RWPE1 (cell line): ENCODE measurements at regions not wholly inside any gene's neighbourhood (a gene's known extent, or its start where the extent isn't known, plus 50 kb on each side); places are given as distances from the start of the nearest gene placed in this dataset.
"Not testable (repeated sequence)": the region's sequence is repeated elsewhere in the genome, so short reads cannot be mapped to it uniquely, and the experiment has no call there.

Experiments
- CTCF ChIA-PET: fragments of 350-600 bp; sonication (Branson Sonifier 250); formaldehyde crosslinking; extraction: SDS; loops from one replicate; lab custom pipeline; 2021; lab: Yijun Ruan, JAX
- POLR2A ChIA-PET: fragments of 400-600 bp; formaldehyde crosslinking; extraction: SDS; loops from one replicate; lab custom pipeline; 2020; ENCODE audit warnings: antibody characterized with exemption; ENCODE audit not compliant: low non-redundant PET; lab: Yijun Ruan, JAX
- DNase-seq: peaks from one replicate; pipeline ENCODE4 v3.0.0; 2012; ENCODE audit warnings: low spot score
- H3K27ac ChIP-seq: fragments of 450-650 bp; 2 replicates; pipeline ENCODE4 v1.5.1; 2017
- TF ChIP-seq, protein P1 (sequence below): fragments of 450-650 bp; conservative IDR thresholded peaks from 2 replicates; pipeline ENCODE4 v1.5.1; 2017; ENCODE audit warnings: low read depth, mild to moderate bottlenecking

DNA sequence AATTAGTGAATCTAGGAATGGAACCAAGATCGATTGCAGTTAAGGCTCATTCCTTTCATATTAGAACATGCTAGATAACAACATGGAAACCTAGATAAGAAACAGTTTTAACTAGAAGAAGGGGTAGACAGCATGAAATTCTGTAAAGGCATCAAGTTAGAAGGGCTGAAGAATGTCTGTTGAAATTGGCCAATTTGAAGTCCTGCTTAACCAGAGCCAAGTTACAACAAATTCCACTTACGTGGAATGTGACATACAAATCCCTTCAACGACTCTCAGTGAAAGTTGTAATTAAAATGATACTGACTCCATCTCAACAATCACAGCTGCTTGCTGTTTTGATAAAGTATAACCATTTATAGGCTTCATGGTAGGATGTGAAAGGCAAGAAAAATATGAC, 1065.7 kb downstream of the DNAJB9 start:
- ChIA-PET POLR2A (no interaction called here), CTCF (no interaction called here)
- DNase-seq, result no peak
- no peak overlapping the region for H3K27ac ChIP-seq
- TF ChIP-seq, protein P1, sequence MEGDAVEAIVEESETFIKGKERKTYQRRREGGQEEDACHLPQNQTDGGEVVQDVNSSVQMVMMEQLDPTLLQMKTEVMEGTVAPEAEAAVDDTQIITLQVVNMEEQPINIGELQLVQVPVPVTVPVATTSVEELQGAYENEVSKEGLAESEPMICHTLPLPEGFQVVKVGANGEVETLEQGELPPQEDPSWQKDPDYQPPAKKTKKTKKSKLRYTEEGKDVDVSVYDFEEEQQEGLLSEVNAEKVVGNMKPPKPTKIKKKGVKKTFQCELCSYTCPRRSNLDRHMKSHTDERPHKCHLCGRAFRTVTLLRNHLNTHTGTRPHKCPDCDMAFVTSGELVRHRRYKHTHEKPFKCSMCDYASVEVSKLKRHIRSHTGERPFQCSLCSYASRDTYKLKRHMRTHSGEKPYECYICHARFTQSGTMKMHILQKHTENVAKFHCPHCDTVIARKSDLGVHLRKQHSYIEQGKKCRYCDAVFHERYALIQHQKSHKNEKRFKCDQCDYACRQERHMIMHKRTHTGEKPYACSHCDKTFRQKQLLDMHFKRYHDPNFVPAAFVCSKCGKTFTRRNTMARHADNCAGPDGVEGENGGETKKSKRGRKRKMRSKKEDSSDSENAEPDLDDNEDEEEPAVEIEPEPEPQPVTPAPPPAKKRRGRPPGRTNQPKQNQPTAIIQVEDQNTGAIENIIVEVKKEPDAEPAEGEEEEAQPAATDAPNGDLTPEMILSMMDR, result no peak

DNA sequence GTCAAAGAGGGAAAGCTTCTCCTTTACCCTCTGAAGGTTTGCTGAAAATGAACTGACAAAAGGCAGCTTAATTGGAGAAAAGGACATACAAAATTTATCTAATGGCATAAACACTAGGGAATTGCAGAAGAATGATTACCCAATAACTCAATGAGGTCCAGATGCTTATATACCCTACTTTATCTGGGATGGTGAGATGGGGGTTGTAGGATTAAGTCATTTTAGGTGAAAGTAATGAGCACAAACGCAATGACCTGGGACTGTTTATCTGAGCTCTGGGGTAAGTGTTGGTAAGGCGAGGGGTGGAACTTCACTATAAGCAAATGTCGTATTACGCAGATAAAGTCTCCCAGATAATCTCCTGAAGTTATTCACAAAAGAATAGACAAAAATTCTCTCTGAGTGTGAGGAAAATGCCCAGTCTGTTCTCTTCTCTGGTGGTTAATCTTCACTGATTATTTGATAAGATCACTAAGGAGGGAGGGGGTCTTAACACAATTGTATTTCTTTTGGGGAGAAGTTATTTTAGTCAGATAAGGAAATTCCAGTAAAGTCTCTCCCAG, 1067.8 kb downstream of the DNAJB9 start:
- TF ChIP-seq, protein P1, result no peak
- POLR2A ChIA-PET, result no interaction called here
- no peak for DNase-seq
- no peak overlapping the region for H3K27ac ChIP-seq
- CTCF ChIA-PET, result no interaction called here

DNA sequence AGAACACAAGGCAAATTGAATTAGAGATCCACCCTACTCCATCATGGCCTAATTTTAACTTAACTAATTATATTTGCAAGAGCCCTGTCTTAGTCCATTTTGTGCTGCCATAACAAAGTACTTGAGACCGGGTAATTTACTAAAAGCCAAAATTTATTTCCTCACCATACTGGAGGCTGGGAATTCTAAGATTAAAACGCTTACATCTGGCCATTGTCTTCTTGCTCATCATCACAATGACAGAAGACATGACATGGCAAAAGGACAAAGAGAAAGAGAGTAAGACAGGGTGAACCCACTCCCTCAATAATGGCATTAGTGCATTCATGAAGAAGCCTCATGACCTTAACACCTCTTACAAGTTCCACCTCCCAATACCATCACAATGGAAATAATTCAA, 1068.6 kb downstream of the DNAJB9 start:
- TF ChIP-seq, protein P1, result no peak
- no peak overlapping the region for H3K27ac ChIP-seq
- DNase-seq, result no peak
- ChIA-PET POLR2A (no interaction called here), CTCF (interaction anchor here (0.5 kb wide), 1 partner anchor 810 kb away, joined by 3 read pairs; no protein-coding TSS in a partner anchor)

DNA sequence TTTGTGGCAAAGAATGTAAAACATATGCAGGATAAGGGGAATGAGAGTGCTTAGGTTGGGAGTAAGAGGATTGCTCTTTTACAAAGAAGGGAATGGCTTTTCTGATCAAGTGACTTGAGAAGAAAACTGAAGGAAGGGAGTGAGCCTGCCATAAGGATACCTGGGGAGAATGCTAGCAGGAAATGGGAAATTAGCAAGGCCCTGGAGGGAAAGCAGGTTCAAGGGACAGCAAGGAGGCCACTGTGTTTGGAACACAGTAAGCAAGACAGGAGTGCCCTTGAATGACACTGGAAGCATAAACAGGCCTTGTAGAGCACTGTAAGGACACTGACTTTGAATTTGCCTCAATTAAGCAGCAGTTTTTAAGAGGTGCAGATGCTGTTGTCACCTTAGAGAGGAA, 1069.9 kb downstream of the DNAJB9 start:
- no peak overlapping the region for H3K27ac ChIP-seq
- TF ChIP-seq, protein P1, result no peak
- ChIA-PET POLR2A (no interaction called here), CTCF (no interaction called here)
- no peak for DNase-seq

DNA sequence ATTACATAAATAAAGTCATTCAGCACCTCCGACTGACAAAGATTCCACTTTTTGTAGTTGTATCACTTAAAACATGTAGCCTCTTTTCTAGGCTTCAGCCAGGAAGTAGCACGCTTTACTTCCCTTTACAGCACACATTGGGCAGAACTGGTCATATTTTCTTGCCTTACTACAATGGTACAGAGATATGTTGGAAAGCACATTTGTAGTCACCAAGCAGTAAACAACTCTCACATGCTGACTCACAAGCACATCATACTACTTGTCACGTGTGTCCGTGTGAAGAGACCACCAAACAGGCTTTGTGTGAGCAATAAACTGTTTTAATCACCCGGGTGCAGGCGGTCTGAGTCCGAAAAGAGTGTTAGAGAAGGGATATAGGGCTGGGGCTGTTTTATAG, 1071.8 kb downstream of the DNAJB9 start:
- ChIA-PET CTCF (no interaction called here), POLR2A (no interaction called here)
- H3K27ac ChIP-seq, result no peak overlapping the region
- DNase-seq, result no peak
- TF ChIP-seq, protein P1, result no peak

DNA sequence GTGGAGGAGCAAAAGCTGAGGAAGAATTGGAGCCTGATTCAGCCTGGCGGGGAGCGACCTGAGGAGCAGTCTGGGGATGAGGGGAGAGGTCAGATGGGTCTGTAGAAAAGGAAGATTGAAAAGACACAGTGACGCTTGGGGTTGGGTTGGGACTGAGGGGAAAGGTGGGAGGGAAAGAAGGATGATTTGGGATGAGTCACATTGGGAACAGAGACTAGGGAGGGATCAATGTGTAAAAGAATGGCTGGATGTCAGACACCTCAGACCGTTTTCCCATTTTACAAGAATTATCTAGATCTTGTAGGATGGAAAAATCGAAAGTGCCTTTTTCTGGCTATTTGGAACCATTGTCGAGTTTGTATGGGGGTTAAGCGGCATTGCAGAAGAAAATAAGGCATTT, 1076.5 kb downstream of the DNAJB9 start:
- ChIA-PET POLR2A (no interaction called here), CTCF (no interaction called here)
- no peak for DNase-seq
- no peak overlapping the region for H3K27ac ChIP-seq
- TF ChIP-seq, protein P1, result no peak

DNA sequence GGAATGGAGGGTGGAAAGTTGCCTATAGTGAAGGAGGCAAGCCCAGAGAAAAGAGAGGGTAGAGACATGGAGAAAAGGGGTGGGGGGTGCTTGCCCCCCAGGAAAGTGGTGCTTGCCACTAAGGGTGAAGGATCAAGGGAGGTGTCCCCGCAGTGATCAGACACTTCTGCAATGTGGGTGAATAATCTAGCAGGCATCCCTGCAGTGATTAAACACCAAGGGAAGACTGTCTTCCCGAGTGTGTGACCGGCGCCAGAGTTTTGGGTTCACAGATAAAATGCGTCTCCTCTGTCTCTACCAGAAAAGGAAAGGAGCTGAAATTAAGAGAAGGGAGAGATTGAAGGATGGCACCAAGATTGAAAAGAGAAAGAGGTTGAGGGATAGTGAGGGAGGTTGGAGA, 1076.9 kb downstream of the DNAJB9 start:
- CTCF ChIA-PET, DNase-seq, POLR2A ChIA-PET, H3K27ac ChIP-seq: not testable (repeated sequence)

DNA sequence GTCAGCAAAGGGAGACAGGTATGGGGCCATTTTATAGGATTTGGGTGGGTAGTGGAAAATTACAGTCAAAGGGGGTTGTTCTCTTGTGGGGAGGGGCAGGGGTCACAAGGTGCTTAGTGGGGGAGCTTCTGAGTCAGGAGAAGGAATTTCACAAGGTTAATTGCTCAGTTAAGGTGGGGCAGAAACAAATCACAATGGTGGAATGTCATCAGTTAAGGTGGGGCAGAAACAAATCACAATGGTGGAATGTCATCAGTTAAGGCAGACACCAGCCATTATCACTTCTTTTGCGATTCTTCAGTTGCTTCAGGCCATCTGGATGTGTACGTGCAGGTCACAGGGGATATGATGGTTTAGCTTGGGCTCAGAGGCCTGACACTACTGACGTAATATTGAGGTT, 1077.6 kb downstream of the DNAJB9 start:
- POLR2A ChIA-PET, H3K27ac ChIP-seq, CTCF ChIA-PET, DNase-seq: not testable (repeated sequence)
